Heart right ventricle (tissue), 16 donors: ENCODE measurements at regions not wholly inside any gene's neighbourhood (a gene's known extent, or its start where the extent isn't known, plus 50 kb on each side); places are given as distances from the start of the nearest gene placed in this dataset.

Experiments
- ATAC-seq, 8 donors: fragments of 200-7000 bp; cut with Tn5 transposase; one replicate each; pipeline ENCODE4 v1.9.1; 2020; ENCODE audit warnings: mild to moderate bottlenecking in 8 of 8, moderate library complexity in 8 of 8, moderate number of reproducible peaks in 1 of 8
- DNase-seq, 2 donors: peaks; one replicate each; pipeline ENCODE4 v3.0.0-alpha.2; 2020
- H3K27ac ChIP-seq, 10 donors: fragments of 200-600 bp; sonication (generic) in 2 of 10; one replicate each; pipeline versions ENCODE4 v1.5.0 to v1.8.0; 2020 to 2022; ENCODE audit warnings: mild to moderate bottlenecking in 3 of 10
- H3K27me3 ChIP-seq, 7 donors: fragments of 200-600 bp; one replicate each; pipeline ENCODE4 v1.8.0; 2021 to 2022; ENCODE audit warnings: mild to moderate bottlenecking in 2 of 7
- H3K36me3 ChIP-seq, 9 donors: fragments of 200-600 bp; sonication (generic) in 1 of 9; one replicate each; pipeline versions ENCODE4 v1.5.0 to v1.8.0; 2020 to 2022; ENCODE audit warnings: mild to moderate bottlenecking in 2 of 9
- H3K4me1 ChIP-seq, 9 donors: fragments of 200-600 bp; sonication (generic) in 1 of 9; one replicate each; pipeline versions ENCODE4 v1.5.0 to v1.8.0; 2020 to 2022; ENCODE audit warnings: mild to moderate bottlenecking in 4 of 9
- H3K4me3 ChIP-seq, 10 donors: fragments of 200-600 bp; sonication (generic) in 2 of 10; one replicate each; pipeline versions ENCODE4 v1.5.0 to v1.8.0; 2020 to 2022; ENCODE audit warnings: mild to moderate bottlenecking in 7 of 10, moderate library complexity in 2 of 10
- H3K9me3 ChIP-seq, 11 donors: fragments of 200-600 bp in 10 of 11; sonication (generic) in 2 of 11; one replicate each; pipeline versions ENCODE4 v1.5.0 to v1.8.0; 2013 to 2022; ENCODE audit warnings: mild to moderate bottlenecking in 2 of 11, control low read depth in 1 of 11, moderate library complexity in 1 of 11
- CTCF ChIP-seq, 9 donors: fragments of 200-600 bp; sonication (generic) in 2 of 9; IDR thresholded peaks; one replicate each; pipeline versions ENCODE4 v1.5.0 to v1.8.0; 2021 to 2022; ENCODE audit warnings: antibody characterized with exemption in 9 of 9, mild to moderate bottlenecking in 5 of 9, moderate library complexity in 1 of 9
- WGBS, 2 donors: extraction: QIAGEN DNeasy Blood & Tissue Kit; methylation state at CpG; one replicate each; pipeline ENCODE4 v1.1.7; 2013; ENCODE audit warnings: inconsistent platforms in 1 of 2; 5-methylcytosine and 5-hydroxymethylcytosine counted together
- intact Hi-C, 10 donors: fragments of 100-400 bp; cut with DNase I; formaldehyde crosslinking; loops; one replicate each; pipeline versions ENCODE4 v1.11.1 to v1.14.2; 2022
- donor health status: Arrhythmogenic right ventricular cardiomyopathy.
- donor health status: ischemic (EF 13 %, LVEDD 7.1; RV severe dilation, severe dysfunction).
- donor health status: healthy with polysubstance abuse.
- donor health status: DM: no; HTN: yes; CAD: no.
- donor health status: DM: no; HTN: no; CAD: no.
- donor health status: ischemic (EF 25% LVEDD 6.9; RV normal size, moderate dysfunction).
- donor health status: ischemic (EF 25% LVEDD 5.7; RV mildly dilated, moderate dysfunction).
- donor health status: healthy.
- donor health status: DM: yes; HTN: yes; CAD: no.
- donor health status: Ischemic cardiomyopathy.
- donor health status: ischemic (EF 35%, LVEDD 5.7; RV mildly dilated, moderate dysfunction).
- donor health status: nonischemic (EF 11% LVEDD 7.7; RV severe dilation, severe dysfunction).
- donor health status: DM: yes; HTN: yes; CAD: no.
- donor health status: PGD.
- donor health status: ischemic (EF 29% LVEDD 5.4; RV normal size, mild dysfunction).
- donor health status: nonischemic (EF 23%, LVEDD 6.1; RV moderate dilation, normal function).

- no peaks in the 10 kb centered on the region for H3K9me3 ChIP-seq
- ATAC-seq = peak in 1 of 8 donors; percentile 35
- DNase-seq = no peak
- no peak overlapping the region for H3K27ac ChIP-seq
- no peak overlapping the region for H3K4me3 ChIP-seq
- no peaks in the 10 kb centered on the region for H3K36me3 ChIP-seq
- TF ChIP-seq CTCF (IDR thresholded peaks at IDR 0.05) = no peak
- H3K4me1 ChIP-seq = peaks cover 0 to 15% (median 0%) of the 10 kb centered on the region in 9 donors
- intact Hi-C loops = no loop called here
- H3K27me3 ChIP-seq = no peaks in the 10 kb centered on the region
- 64 to 70% methylated on average over 3 of the region's 3 CpGs for WGBS, 2 donors
These were observed 195.5 kb downstream of the EPM2A start for GRCh38 chr6:145539831-145540230.

- intact Hi-C loops = no loop called here
- ATAC-seq (no peak), DNase-seq (no peak)
- 93% methylated on average over 2 of the region's 2 CpGs for WGBS, 2 donors
- Histone ChIP-seq H3K36me3 (no peaks in the 10 kb centered on the region), H3K27me3 (no peaks in the 10 kb centered on the region), H3K4me1 (peaks cover 0 to 16% (median 0%) of the 10 kb centered on the region in 9 donors), H3K9me3 (no peaks in the 10 kb centered on the region), H3K4me3 (no peak overlapping the region), H3K27ac (no peak overlapping the region)
- no peak for TF ChIP-seq CTCF (IDR thresholded peaks at IDR 0.05)
These were observed 194.6 kb downstream of the EPM2A start for GRCh38 chr6:145540741-145541140.

GRCh38 chr6:145544041-145544440 lies 191.3 kb downstream of the EPM2A start:
- no peaks in the 10 kb centered on the region for H3K36me3 ChIP-seq
- intact Hi-C loops = no loop called here
- no peak overlapping the region for H3K4me3 ChIP-seq
- H3K27ac ChIP-seq = no peak overlapping the region
- WGBS, 2 donors = 70 to 91% methylated on average over 1 of the region's 1 CpG
- TF ChIP-seq CTCF (IDR thresholded peaks at IDR 0.05) = no peak
- ATAC-seq = peak in 4 of 8 donors; percentile 40 to 65 (median 54)
- no peaks in the 10 kb centered on the region for H3K27me3 ChIP-seq
- H3K4me1 ChIP-seq = peaks cover 0 to 23% (median 0%) of the 10 kb centered on the region in 9 donors
- H3K9me3 ChIP-seq = no peaks in the 10 kb centered on the region
- no peak for DNase-seq

- Histone ChIP-seq H3K36me3 (no peaks in the 10 kb centered on the region), H3K4me3 (no peak overlapping the region), H3K27me3 (no peaks in the 10 kb centered on the region), H3K27ac (no peak overlapping the region), H3K4me1 (peaks cover 0 to 22% (median 0%) of the 10 kb centered on the region in 9 donors), H3K9me3 (no peaks in the 10 kb centered on the region)
- no peak for DNase-seq
- 76 to 83% methylated on average over 2 of the region's 2 CpGs for WGBS, 2 donors
- intact Hi-C loops = no loop called here
- TF ChIP-seq CTCF (IDR thresholded peaks at IDR 0.05) = no peak
- ATAC-seq = no peak
These were observed 190.8 kb downstream of the EPM2A start for GRCh38 chr6:145544514-145544913.
